ELR (cell line): ENCODE measurements at regions not wholly inside any gene's neighbourhood (a gene's known extent, or its start where the extent isn't known, plus 50 kb on each side); places are given as distances from the start of the nearest gene placed in this dataset.
"Not testable (repeated sequence)": the region's sequence is repeated elsewhere in the genome, so short reads cannot be mapped to it uniquely, and the experiment has no call there.

Experiments used
- DNase-seq: peaks from one replicate; pipeline ENCODE4 v3.0.0-alpha.2; 2015; ENCODE audit warnings: low read depth

DNA sequence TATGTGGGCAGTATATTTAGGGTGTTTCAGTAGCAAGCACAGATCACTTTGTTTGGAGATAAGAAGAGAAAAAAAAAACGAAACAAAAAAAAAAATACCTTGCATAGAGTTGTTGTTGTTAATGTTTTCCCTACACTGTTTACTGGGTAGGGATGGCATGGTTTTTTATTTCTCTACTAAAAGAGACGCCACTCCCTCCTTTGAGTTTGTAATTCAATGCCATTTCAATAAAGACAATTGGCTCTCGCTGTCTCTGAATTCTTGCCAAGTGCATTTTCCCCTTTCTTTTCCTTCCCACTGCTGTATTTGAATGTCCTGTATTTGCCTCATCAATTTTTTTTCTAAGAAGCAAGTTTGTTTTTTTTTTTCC lies 213.9 kb upstream of the UBASH3B start:
- no peak for DNase-seq

DNA sequence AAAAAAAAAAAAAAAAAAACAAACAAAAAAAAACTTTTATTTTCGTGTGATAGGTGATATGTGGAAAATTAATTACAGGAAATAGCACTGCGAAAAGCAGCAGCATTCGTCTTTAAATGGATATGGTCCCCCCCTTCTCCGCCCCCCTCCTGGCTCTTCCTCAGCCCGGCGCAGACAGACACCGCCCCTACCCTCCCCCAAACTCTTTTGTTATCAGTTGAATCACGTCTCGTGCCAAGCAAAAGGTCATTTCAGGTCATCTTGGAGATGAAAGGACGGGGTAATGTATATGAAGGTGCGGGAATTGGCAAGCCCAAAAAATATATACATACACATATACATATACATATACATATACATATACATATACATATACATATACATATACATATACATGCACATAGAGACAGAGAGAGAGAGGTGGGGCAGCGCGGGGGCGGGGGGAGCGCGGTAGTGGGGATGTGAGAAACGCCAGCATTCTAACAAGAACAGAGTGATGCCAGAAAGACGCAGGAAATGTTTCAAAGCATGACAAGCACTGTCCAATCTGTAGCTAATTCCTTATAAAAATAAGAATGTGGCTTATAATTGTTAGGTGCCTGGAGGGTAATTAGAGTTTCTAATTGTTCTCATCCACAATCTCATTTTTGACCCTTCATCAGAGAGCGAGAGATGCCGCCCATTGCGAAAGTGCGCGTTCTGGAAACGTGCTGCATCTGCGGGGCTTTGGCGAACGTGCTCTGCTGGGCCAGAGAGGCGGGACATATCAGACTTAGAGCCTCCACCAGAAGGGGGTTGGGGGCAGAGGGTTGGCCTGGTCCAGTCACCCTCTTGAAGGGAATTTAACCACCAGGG lies 214.5 kb upstream of the UBASH3B start:
- DNase-seq = no peak

DNA sequence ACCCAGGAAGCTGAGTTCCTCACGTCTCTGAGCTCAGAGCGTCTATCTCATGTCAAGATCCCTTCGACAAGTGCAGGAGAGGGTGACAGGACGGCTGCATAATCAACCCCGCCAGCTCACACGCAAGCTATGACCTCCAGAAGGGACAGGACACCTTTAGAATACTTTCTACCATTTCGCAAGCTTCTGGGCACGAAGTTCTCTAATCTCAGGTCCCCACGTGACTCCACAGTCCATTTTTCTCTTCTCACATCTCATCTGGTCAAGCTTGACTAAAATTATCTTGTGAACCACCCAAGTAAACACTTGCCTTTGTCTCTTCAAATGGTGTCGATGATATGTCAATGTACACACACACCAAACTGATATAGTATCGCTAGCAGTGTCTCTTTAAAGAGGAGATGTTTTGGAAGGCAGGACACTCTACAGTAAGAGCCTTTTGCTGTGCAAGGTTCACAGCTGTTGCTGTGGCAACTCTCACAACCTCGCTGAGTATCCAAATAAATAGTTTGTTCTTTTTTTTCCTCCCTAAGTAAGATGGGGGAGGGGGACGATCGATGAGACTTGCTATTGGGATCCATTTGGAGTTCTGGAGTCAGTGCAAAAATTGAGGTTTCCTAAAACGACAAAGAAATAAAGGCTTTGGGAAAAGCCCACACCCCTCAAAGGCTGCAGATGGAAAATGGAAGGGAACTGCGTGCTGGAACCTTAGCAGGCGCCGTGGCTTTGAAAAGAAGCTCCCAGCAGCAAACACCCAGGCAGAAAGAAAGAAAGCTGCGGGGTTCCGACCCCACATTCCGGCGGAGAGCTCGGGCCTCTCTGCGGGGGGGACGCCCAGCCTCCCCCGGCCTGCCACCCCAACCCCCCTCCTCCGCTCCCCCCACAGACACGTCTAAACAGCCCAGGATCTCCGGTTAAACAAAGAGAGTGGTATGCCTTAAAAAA lies 215.4 kb upstream of the UBASH3B start:
- DNase-seq = no peak

DNA sequence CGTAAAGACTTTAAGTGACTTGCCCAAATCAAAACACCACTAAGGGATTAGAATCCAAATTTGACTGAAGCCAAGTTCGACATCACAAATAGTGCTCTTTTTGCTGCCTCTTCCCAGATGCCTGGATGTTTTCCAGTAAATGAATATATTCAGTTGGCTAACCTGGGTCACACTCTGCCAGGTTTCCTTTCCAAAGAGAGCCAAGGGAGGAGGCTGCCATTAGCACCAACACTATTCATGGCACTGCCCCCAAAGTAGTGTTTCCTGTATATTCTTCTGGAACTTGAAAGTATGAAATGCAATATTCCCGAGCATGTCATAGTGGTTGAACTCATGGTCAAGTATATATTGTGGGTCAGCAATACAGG lies 219.3 kb upstream of the UBASH3B start:
- no peak for DNase-seq

DNA sequence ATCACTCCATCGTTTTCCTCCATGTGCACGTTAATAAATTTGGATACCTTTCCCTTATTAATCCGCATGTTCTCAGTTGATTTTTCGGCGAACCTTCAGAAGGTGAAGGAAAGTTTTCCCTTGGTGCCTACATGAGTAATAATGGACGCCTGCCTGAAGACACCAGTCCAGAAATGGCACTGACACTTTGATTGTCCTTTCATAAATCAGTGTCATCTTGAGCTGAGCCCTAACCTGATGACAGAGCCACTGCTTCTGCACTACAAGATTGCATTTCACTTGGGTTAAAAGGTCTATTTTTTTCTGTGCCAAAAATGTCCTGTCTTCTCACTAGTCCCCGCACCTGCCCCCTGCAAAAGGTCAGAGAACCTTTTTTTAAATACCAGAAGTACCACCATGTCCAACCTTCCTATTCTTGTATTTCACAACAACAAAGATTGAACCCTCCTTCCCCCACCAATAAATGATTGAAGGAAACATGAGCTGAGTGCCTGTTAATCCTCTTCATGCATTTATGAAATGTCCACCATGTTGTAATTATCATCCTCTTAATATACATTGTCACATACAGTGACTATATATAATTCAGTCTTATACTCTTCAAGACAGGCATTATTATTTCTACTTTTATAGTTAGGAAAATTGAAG lies 219.9 kb upstream of the UBASH3B start:
- no peak for DNase-seq

DNA sequence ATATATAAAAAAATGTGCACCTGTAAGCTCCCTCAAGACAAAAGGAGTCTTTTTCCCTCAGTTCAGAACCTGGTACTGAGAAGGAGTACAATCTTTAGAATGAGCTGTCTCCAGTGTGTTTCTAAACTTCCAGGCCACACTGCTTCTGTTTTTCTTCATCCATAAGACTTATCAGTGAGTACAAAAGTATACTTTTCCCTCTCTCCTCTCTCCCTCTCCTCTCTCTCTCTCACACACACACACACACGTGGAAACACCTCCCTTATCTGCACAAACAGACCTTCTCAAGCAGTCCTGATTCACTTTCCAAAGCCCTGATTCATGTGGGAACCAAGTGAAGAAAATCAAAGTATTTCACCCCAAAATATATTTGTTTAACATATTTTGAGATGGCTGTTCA lies 220.7 kb upstream of the UBASH3B start:
- no peak for DNase-seq

DNA sequence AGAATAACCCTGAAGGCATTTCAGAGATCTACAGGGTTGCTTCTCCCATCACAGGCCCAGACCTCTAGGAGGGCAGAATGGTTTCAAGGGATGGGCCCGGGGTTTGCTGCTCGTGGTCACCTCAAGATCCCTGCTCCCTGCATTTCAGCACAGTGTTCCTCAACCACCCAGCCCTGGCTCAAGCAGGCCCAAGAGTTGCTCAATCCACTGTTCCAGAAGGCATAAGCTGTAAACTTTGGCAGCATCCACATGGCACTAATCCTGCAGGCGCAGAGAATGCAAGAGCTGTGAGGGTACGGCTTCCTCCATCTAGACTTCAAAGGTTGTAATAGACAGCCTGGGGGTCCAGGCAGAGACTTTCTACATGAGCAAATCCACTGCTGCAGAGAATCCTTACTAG lies 225.0 kb upstream of the UBASH3B start:
- no peak for DNase-seq

DNA sequence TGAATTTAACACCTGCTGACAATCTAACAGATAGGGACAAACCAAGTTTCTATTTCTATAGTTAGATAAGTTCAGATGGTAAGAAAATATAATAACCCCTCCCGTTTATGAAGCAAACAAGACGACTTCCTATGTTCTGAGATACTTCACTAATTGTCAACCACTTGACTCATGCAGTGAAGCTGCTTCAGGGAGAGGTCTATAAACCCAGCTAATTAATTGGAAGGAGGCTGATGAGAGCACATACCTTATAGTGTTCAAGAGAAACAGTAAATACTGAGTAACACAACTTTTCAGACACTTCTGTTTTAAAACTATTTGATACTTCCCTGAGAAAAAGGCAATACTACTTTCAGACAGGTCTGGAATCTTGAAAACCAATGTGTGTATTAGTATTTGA lies 229.4 kb upstream of the UBASH3B start:
- DNase-seq = no peak

DNA sequence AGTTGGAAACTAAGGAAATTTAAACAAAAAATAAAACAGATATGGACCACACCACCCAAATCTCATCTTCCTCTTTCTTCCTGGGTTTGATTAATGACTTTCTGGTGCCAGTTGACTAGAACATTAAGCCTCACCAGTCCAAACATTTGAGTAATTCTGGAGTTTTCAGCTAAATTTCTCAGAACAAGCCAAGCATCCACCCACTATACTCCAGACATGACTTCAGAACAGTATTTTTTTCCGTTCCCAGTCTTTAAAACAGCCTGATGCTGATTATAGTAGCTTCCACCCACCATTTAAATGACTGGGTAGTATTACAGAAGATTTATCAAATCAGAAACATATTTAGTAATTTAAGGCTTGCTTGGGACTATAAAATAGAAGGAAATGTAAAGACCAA lies 230.9 kb upstream of the UBASH3B start:
- DNase-seq = no peak

DNA sequence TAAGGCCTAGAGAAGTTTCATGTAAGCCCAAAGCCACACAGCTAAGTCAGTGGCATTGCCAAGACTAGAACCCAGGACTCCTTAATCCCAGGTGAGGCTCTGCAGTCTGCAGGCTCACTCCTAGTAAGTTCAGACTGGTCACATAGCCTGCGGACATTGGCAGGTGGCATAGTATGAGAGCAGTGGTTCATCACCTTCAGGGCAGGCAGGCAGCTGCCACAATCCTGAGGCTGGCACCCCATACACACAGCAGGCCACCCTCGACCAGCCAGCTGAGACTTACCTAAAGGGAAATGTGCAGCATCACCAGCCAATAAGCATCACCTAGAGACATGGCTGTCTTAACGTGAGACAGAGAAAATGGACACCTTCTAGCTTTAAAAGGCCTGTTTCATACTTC lies 231.6 kb upstream of the UBASH3B start:
- DNase-seq = no peak

DNA sequence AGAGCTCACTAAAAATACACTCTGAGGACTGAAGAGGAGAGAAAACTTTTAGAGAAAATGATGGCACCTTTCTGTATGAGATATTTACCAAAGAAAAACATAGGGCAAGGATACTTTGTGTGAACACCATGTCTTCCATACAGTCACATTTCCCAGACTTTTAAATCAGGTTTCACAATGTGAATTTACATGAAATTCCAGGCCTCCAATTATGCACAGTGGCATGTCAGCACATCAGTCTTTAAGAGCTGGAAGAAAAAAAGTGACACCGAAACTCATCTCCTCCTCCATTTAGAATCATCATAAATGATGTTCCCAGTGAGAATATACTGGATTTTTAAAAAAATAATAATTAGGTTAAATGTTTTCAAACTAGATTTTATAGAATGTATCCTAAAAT lies 232.2 kb upstream of the UBASH3B start:
- DNase-seq = no peak

DNA sequence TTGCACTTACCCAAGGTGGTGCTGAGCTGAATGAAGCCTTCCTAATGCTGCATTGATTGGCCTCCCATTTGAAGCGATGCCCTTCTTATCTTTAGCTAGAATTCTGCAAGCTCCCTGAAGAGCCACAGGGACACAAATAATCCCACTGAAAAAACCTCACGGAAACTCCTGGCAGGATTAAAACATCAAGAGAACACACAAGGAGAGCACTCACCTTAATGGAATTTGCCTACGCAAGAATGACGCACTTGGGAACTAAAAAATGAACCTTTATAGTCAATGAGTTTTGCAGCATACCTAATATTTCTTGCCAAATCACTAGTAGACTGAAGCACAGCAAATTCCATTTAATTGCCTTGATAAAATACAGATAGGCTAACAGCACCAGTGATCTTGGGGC lies 232.8 kb upstream of the UBASH3B start:
- DNase-seq = peak; percentile 23

DNA sequence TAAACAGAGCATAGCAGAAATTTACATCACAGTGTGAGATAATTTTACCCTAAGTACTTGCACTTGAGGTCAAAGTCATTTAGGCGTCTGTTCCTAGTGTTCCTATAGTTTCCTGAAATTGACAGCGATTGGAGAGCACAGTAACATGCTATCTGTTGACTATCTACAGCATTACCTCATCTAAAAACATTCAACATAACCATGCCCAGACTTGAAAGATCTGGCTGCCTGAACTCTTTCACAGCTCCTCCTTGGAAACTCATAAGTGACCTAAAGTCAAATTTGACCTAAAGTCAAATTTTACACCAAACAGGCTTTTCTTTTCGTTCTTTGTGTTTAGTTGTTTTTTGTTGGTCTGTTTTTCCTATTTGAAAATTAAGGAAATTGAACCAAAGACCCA lies 233.8 kb upstream of the UBASH3B start:
- DNase-seq = no peak

DNA sequence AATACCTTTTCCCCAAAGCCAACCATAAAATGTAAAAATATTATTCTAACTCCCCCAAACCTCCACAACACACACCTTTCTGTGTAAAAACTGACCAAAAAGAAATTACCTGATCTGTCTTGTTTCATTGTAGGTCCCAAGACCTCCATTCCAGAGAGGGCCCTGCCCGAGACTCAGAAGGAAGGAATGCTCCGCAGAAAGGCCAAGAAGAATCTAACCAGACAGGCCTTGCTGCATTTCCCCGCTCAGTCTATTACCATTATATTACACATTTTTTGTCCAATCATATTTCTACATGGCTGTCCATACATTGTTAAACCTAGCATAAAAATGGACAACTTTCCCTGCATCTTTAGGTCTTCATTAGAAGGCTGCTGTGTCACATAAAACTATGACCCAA lies 237.5 kb upstream of the UBASH3B start:
- DNase-seq = no peak

DNA sequence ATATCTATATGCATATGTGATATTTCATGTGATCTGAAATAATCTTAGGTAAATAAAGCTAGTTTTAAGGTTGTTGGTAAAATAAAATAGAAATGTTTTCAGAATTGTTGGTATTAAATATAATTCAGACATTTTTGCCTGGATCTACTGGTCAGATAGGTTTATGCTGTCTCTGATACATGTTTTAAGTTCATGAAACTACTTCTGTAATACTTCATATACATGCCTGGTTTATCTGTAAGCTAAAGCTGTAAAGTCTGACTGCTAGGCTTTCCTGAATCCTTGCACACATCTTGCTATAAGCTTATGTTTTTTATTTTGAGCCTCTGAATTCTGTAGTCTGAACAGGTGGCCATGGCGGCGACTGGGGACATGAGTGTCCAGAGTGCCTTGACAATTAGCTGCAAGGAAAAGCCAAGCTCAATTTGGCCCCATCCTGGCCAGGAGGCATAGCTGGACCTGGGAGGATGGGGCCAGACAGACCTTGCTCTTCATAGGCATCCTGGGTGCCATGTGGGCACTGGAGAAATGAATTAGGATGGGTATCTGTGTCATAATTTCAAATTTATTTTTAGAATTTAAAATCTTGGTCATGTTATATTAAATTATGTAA lies 241.0 kb upstream of the UBASH3B start:
- DNase-seq = no peak

DNA sequence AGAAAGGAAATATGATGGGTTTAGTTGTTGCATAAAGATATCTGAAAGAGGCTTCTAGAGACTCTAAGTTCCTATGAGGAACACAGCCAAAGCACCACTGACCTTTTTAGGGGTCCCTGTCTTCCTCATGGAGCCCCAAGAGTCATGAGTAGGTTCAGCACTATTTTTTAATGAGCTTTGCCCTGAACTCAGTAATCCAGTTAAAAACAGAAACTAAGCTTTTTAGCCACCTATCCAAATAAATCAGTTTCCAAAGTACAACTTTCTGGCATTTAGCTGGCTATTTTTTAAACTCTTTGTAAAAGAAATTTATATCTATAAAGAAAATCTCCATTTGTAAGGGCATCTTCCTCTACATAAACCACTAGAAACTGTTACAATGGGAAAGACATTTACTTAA lies 241.8 kb upstream of the UBASH3B start:
- DNase-seq = no peak

DNA sequence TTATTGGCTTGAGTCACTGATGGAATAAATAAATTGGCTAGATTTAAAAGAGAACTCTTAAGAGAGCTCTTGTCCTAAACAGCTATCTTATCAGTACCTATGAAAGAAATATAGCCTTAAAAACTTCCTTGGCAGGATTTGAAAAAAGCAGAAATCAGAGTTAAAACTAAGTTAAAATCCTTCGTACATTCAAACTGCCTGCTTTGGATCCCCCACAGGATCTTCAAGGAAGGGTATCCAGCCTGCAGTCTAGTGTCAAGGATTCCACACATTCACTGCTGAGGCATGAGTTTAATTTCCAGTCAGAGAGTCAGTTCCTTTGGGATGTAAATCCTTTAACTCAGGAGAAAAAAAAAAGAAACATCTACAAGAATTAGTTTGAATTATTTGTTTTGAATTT lies 242.9 kb upstream of the UBASH3B start:
- no peak for DNase-seq

DNA sequence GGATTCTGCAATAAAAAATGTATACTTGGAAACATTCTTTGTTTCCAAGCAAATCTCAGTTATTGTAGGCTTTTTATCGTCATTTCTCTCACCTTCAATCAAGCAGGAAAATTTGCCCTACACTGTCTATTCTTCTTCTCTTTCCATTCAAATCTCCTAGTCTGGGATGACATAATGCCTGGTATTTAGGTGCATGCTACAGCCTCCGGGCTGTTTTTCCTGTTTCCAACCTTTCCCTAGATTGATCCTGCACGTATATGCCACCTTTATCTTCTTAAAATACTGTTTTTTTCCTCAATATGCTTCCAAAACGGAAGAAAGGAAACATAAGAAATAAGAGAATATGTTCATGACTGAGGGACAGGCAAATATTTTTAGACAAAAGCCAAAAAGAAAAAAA lies 249.1 kb upstream of the UBASH3B start:
- DNase-seq = no peak

DNA sequence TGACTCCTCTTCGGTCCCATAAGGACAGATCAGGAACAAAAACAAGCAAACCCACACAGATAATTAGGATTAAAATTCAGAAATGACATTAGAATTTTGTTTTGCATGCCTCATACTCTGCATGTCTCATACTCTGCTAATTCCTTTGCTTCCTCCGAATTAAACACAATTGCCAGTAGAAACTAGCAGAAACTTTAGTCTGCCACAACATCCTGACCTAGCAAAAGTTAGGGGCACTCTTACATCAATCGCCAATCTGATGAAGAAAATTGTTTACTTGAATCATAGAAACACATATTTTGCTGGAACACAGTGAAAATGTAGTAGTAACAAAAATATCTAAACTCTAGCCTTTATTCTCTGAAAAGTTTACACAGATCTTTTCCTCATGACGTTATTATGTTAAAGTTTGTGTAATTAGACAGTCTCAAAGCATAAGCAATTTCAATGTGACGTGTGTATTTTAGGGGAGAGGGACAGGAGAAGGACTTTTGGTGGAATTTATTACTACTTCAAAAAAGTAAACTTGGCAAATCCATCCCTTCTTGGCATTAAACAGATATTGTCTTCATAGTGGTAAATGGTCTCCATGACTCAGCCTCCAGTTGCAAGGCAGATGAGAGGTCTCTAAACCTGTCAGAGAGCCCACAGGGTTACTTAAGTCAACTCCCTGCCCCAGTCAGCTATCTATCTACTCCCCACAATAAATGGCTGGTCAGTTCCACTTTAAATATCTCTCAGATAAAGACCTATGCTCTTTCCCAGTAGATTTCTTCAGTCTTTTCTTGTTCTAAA lies 249.8 kb upstream of the UBASH3B start:
- DNase-seq = no peak

DNA sequence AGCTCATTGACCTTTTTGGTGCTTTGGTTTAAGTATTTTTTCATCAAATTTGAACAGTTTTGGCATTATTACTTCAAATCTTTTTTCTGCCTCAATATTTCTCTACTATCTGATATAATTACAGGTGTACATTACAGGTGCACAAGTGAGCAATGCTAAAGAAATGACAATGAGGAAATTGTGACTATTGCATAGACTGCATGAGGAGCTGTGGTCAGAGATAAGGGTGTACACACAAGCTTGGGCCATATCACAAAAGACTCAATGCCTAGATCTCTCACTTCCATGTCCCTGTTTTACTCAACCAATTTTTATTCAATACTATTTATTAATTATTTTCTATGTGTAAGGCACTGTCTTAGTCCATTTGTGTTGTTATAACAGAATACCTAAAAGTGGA lies 251.0 kb upstream of the UBASH3B start:
- DNase-seq = no peak

DNA sequence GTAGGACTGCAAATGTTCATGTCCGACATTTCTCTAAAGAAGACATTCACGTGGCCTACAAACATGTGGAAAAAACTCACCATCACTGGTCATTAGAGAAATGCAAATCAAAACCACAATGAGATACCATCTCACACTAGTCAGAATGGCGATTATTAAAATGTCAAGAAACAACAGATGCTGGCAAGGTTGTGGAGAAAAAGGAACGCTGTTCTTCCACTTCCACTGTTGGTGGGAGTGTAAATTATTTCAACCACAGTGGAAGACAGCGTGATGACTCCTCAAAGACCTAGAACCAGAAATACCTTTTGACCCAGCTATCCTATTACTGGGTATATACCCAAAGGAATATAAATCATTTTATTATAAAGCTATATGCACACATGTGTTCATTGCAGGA lies 253.9 kb upstream of the UBASH3B start:
- DNase-seq = not testable (repeated sequence)

DNA sequence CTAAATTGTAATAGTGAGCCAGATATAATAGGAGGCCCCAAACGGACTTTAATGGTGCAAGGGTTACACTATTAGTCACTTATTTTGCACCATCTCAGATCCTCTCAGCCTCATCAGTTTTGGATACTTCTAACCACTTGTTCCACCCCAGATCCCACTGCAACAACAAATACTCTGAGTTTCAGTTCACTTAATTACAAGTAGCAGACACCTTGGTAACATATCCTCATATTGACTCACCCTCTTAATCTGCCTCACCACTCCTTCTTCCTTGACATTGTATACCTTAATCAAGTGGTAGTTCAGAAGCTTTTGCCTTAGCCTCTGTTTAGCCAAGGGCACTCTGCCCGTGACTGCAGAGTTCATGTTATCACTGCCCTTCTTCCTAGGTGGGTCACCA lies 256.1 kb upstream of the UBASH3B start:
- DNase-seq = no peak
